GOT3 (cell line): ENCODE measurements at regions not wholly inside any gene's neighbourhood (a gene's known extent, or its start where the extent isn't known, plus 50 kb on each side); places are given as distances from the start of the nearest gene placed in this dataset.

Experiments
- DNase-seq: peaks from one replicate; lab custom pipeline; 2025; ENCODE audit warnings: mixed read lengths; lab: John Stamatoyannopoulos, UW

- no peak for DNase-seq
Observed at GRCh38 chr1:114342376-114342775, 168.6 kb downstream of the TRIM33 start.

- DNase-seq, result no peak
Observed at GRCh38 chr1:114341856-114342255, 169.1 kb downstream of the TRIM33 start.

GRCh38 chr1:114341299-114341698, 169.7 kb downstream of the TRIM33 start:
- DNase-seq, result no peak

GRCh38 chr1:114340892-114341291, 170.1 kb downstream of the TRIM33 start:
- DNase-seq, result no peak

GRCh38 chr1:114339379-114339778, 171.6 kb downstream of the TRIM33 start:
- DNase-seq, result no peak

GRCh38 chr1:114338191-114338890, 172.7 kb downstream of the TRIM33 start:
- no peak for DNase-seq

- no peak for DNase-seq
Observed at GRCh38 chr1:114337417-114337816, 173.6 kb downstream of the TRIM33 start.

- DNase-seq, result no peak
Observed at GRCh38 chr1:114336360-114336759, 174.6 kb downstream of the TRIM33 start.

- DNase-seq, result no peak
Observed at GRCh38 chr1:114335273-114335672, 175.7 kb downstream of the TRIM33 start.

GRCh38 chr1:114334297-114334696, 176.7 kb downstream of the TRIM33 start:
- no peak for DNase-seq

GRCh38 chr1:114333690-114334089, 177.3 kb downstream of the TRIM33 start:
- no peak for DNase-seq

GRCh38 chr1:114331936-114332335, 178.3 kb upstream of the SYT6 start:
- DNase-seq, result no peak

- no peak for DNase-seq
Observed at GRCh38 chr1:114330451-114330983, 176.8 kb upstream of the SYT6 start.

GRCh38 chr1:114328361-114328904, 174.8 kb upstream of the SYT6 start:
- DNase-seq, result no peak

GRCh38 chr1:114324662-114324965, 170.9 kb upstream of the SYT6 start:
- DNase-seq, result no peak

GRCh38 chr1:114323959-114324661, 170.4 kb upstream of the SYT6 start:
- no peak for DNase-seq

GRCh38 chr1:114322734-114323133, 169.1 kb upstream of the SYT6 start:
- DNase-seq, result no peak

- no peak for DNase-seq
Observed at GRCh38 chr1:114322207-114322606, 168.5 kb upstream of the SYT6 start.

- no peak for DNase-seq
Observed at GRCh38 chr1:114320586-114320985, 166.9 kb upstream of the SYT6 start.

- no peak for DNase-seq
Observed at GRCh38 chr1:114319418-114319817, 165.7 kb upstream of the SYT6 start.

- no peak for DNase-seq
Observed at GRCh38 chr1:114318961-114319360, 165.3 kb upstream of the SYT6 start.

GRCh38 chr1:114316204-114316603, 162.5 kb upstream of the SYT6 start:
- no peak for DNase-seq

GRCh38 chr1:114315631-114316030, 162.0 kb upstream of the SYT6 start:
- DNase-seq, result no peak
